Prostate gland (tissue), 2 donors: ENCODE measurements at regions not wholly inside any gene's neighbourhood (a gene's known extent, or its start where the extent isn't known, plus 50 kb on each side); places are given as distances from the start of the nearest gene placed in this dataset.

Experiments
- DNase-seq: peaks from one replicate; pipeline ENCODE4 v3.0.0-alpha.2; 2019; ENCODE audit warnings: low spot score
- H3K27ac ChIP-seq, 2 donors: fragments of 200-600 bp; sonication (generic); 2 replicates each; pipeline ENCODE4 v1.5.1; 2017 to 2019
- H3K27me3 ChIP-seq: fragments of 200-600 bp; sonication (generic); replicated peaks from 2 replicates; pipeline ENCODE4 v1.5.1; 2019; ENCODE audit not compliant: insufficient read depth
- H3K36me3 ChIP-seq, 2 donors: fragments of 200-600 bp; sonication (generic); 1 replicate in 1 of 2; 2 replicates in 1 of 2; pipeline versions ENCODE4 v1.5.1 to v1.8.1; 2017 to 2019
- H3K4me1 ChIP-seq: fragments of 200-600 bp; sonication (generic); replicated peaks from 2 replicates; pipeline ENCODE4 v1.5.1; 2019
- H3K4me3 ChIP-seq, 2 donors: fragments of 200-600 bp; sonication (generic); 2 replicates each; pipeline ENCODE4 v1.5.1; 2017 to 2019
- H3K9me3 ChIP-seq: fragments of 200-600 bp; sonication (generic); 2 replicates; pipeline ENCODE4 v1.5.1; 2017
- POLR2A ChIP-seq: fragments of 450-650 bp; IDR thresholded peaks from one replicate; pipeline ENCODE4 v1.6.1; 2016; ENCODE audit warnings: antibody characterized with exemption, mild to moderate bottlenecking
- POLR2AphosphoS5 ChIP-seq: sonication (generic); formaldehyde crosslinking; IDR thresholded peaks from one replicate; pipeline ENCODE4 v1.6.1; 2017; ENCODE audit warnings: antibody characterized with exemption
- WGBS: methylation state at CpG from one replicate; pipeline ENCODE4 v1.1.5; 2018; 5-methylcytosine and 5-hydroxymethylcytosine counted together
- intact Hi-C: fragments of 100-400 bp; cut with DNase I; formaldehyde crosslinking; loops from one replicate; pipeline ENCODE4 v1.14.2; 2022
- TF ChIP-seq, protein P1 (sequence below), 4 experiments: fragments of 200-600 bp in 2 of 4; fragments of 450-650 bp in 2 of 4; sonication (generic) in 2 of 4; IDR thresholded peaks; 1 replicate in 3 of 4; 2 replicates in 1 of 4; pipeline ENCODE4 v1.5.1; 2016 to 2019; ENCODE audit warnings: antibody characterized with exemption in 4 of 4, mild to moderate bottlenecking in 2 of 4, moderate library complexity in 2 of 4

DNA sequence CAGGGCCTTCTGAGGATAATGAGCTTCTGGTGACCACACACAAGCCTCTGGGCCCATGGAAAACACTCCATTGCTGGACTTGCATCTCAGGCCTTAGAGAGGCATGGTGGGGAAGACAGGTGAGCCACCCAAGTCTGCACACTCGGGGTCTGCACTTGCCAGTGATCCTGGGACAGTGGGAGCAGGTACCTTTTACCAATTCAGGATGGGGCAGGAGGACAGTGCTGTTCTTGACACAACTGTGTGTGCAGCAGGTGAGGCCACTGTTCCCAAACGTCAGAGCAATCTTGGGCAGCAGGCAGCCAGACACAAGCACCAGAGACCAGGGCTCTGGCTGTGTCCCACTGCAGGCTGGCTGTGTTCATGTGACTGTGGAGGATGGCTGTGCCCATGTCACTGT, 221.3 kb downstream of the ERMARD start:
- DNase-seq = no peak
- H3K4me1 ChIP-seq = no peaks in the 10 kb centered on the region
- H3K36me3 ChIP-seq = no peaks in the 10 kb centered on the region
- H3K9me3 ChIP-seq = no peaks in the 10 kb centered on the region
- 59% methylated on average over 2 of the region's 2 CpGs for WGBS
- no peaks in the 10 kb centered on the region for H3K27me3 ChIP-seq
- TF ChIP-seq POLR2A (no peak), POLR2AphosphoS5 (no peak)
- TF ChIP-seq, protein P1, sequence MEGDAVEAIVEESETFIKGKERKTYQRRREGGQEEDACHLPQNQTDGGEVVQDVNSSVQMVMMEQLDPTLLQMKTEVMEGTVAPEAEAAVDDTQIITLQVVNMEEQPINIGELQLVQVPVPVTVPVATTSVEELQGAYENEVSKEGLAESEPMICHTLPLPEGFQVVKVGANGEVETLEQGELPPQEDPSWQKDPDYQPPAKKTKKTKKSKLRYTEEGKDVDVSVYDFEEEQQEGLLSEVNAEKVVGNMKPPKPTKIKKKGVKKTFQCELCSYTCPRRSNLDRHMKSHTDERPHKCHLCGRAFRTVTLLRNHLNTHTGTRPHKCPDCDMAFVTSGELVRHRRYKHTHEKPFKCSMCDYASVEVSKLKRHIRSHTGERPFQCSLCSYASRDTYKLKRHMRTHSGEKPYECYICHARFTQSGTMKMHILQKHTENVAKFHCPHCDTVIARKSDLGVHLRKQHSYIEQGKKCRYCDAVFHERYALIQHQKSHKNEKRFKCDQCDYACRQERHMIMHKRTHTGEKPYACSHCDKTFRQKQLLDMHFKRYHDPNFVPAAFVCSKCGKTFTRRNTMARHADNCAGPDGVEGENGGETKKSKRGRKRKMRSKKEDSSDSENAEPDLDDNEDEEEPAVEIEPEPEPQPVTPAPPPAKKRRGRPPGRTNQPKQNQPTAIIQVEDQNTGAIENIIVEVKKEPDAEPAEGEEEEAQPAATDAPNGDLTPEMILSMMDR (IDR thresholded peaks at IDR 0.05) = no peak
- intact Hi-C loops = no loop called here
- no peak overlapping the region for H3K4me3 ChIP-seq
- H3K27ac ChIP-seq = no peak overlapping the region

DNA sequence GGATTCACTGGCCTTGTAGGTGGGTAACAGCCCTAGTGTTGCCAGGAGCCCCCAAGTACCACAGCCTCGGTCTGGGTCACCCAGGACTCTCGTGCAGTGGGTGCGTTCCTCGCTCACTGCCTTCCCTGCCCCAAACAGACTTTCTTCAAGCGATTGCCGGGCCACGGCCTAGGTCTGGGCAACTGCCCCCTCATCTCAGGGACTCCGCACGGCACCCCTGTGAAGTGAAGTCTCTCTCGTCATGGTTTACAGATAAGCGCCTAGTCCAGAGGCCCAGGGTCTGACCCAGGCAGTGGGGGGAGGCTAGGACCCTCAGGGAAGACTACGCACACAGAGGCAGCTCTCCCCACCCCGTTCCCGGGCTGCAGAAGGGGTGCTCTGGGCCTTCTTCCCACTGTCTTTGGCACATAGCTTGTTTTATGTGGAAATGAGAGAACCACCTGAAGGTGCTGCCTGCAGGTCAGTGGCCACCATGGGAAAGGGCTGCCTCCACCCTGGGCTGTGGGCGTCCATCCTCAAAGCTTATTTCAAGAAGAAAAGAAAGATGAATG, 220.8 kb downstream of the ERMARD start:
- intact Hi-C loops = no loop called here
- TF ChIP-seq, protein P1 (IDR thresholded peaks at IDR 0.05) = no peak
- no peak for DNase-seq
- Histone ChIP-seq H3K36me3 (no peaks in the 10 kb centered on the region), H3K27ac (no peak overlapping the region), H3K9me3 (no peaks in the 10 kb centered on the region), H3K4me1 (no peaks in the 10 kb centered on the region), H3K27me3 (no peaks in the 10 kb centered on the region), H3K4me3 (no peak overlapping the region)
- 91% methylated on average over 15 of the region's 15 CpGs for WGBS

DNA sequence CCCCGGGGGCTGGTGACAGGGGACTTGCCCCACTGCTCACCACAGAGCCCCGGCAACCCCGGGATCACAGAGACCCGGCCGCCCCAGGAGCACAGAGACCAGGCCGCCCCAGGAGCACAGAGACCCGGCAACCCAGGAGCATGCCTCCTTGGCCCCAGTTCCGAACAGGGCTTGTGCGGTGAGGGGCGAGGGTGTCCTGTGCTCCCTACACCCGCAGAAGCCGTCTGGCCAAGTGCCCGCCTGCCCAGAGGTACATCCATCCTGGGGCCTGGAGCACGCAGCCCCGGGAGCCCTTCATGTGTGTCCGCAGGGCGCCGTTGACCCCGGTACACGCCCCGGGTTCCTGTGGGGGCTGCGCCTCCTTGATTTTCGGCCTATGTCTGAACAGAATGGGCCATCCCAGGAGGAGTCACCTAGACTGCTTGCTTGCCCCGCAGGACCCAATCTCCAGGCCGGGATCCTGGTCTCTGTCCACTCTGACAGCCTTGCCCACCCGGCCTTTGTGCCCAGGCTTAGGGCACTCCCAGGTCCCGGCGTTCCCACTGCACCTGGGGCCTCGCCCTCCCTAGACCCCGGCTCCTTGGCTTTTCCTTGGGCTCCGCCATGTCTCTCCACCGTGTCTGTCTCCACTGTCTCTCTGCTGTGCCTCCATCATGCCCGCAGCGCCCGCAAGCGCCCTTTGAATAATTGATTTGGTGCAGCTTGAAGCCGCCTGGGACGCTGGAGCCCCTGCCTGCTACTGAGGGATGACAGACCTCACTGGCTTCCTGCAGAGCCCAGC, 219.8 kb downstream of the ERMARD start:
- no peak overlapping the region for H3K27ac ChIP-seq
- no peaks in the 10 kb centered on the region for H3K4me1 ChIP-seq
- 93% methylated on average over 29 of the region's 38 CpGs for WGBS
- TF ChIP-seq POLR2AphosphoS5 = no peak
- TF ChIP-seq, protein P1 (IDR thresholded peaks at IDR 0.05) = no peak
- no peak for TF ChIP-seq POLR2A
- H3K9me3 ChIP-seq = no peaks in the 10 kb centered on the region
- H3K36me3 ChIP-seq = no peaks in the 10 kb centered on the region
- no peaks in the 10 kb centered on the region for H3K27me3 ChIP-seq
- intact Hi-C loops = no loop called here
- no peak for DNase-seq
- no peak overlapping the region for H3K4me3 ChIP-seq

DNA sequence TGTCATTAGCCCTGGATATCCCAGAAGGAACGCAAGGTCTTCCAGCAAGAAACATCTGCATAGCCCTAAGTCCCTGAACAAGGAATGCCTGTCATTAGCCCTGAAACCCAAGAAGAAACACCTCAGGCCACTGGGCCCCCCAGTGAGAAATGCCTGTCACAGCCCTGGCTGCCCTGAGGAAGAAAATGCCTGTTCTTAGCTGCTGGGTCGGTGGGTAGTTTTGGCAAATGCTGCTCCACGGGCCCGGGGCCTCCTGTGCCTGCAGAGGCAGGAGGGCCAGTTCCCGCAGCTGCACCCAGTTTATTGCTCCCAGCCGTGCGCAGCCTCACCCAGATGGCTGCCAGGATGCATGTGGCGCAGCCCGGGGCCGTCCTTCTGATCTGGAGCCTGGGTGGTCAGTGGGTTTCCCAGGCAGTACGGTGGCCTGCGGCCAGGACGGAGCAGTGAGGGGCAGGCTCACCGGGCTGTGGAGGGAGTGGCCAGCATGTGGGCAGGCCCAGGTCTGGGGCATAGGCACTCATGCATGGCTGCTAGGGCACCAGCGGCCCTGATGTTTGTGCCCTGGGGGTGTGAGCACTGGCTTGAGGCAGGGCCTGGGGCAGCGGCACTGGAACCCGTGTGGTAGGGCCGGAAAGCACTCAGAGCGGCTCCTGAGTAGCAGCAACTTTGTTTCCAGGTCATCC, 219.0 kb downstream of the ERMARD start:
- intact Hi-C loops = no loop called here
- 89% methylated on average over 9 of the region's 19 CpGs for WGBS
- Histone ChIP-seq H3K4me1 (no peaks in the 10 kb centered on the region), H3K27ac (no peak overlapping the region), H3K4me3 (no peak overlapping the region), H3K9me3 (no peaks in the 10 kb centered on the region), H3K27me3 (no peaks in the 10 kb centered on the region), H3K36me3 (no peaks in the 10 kb centered on the region)
- DNase-seq = no peak
- TF ChIP-seq, protein P1 (IDR thresholded peaks at IDR 0.05) = no peak
- TF ChIP-seq POLR2A (no peak), POLR2AphosphoS5 (no peak)
